DMS153 treated with DMSO at 0.1 percent for 48 hours (cell line): ENCODE measurements at regions not wholly inside any gene's neighbourhood (a gene's known extent, or its start where the extent isn't known, plus 50 kb on each side); places are given as distances from the start of the nearest gene placed in this dataset.
A peak's percentile ranks its signal among the peaks of the same experiment; 100 is the strongest.

Source experiments
- DNase-seq: peaks from one replicate; lab custom pipeline; 2025; ENCODE audit not compliant: unreplicated experiment; lab: John Stamatoyannopoulos, UW

- DNase-seq, result no peak
Observed at GRCh38 chr1:56395776-56396175, 183.6 kb downstream of the PLPP3 start.

- no peak for DNase-seq
Observed at GRCh38 chr1:56394298-56394697, 185.1 kb downstream of the PLPP3 start.

DNA sequence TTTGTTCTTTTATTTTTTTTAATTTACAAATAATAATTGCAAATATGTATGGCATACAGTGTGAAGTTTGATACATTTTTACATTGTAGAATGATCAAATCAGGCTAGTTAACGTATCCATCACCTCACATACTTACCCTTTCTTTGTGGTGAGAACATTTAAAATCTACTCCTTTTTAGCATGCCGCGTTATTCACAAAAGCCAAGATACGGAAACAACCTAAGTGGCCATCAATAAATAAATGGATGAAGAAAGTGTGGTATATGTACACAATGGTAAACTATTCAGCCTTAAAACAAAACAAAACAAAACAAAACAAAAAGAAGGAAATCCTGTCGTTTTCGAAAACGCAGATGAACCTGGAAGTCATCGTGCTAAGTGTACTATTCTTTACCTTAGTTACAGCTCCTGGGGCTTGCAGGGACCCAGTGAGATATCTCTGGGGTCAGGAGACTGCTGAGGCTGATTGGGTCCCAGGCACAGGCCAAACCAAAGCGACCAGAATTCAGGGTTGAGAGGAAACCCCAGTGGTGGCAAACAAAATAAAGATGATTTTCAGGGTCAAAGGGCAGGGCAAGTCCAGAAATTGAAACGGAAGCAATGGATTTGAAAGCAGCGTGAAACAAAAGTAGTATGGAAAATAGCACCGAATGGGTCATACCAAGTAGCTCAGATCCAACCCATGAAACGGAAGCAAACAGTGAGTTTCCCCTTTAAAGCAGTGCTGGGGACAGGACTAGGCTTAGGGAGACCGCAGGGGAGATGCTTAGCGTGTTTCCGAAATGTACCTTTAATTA lies 188.2 kb downstream of the PLPP3 start:
- no peak for DNase-seq

- DNase-seq, result no peak
Observed at GRCh38 chr1:56390232-56390867, 189.0 kb downstream of the PLPP3 start.

- DNase-seq, result no peak
Observed at GRCh38 chr1:56389813-56390212, 189.6 kb downstream of the PLPP3 start.

DNA sequence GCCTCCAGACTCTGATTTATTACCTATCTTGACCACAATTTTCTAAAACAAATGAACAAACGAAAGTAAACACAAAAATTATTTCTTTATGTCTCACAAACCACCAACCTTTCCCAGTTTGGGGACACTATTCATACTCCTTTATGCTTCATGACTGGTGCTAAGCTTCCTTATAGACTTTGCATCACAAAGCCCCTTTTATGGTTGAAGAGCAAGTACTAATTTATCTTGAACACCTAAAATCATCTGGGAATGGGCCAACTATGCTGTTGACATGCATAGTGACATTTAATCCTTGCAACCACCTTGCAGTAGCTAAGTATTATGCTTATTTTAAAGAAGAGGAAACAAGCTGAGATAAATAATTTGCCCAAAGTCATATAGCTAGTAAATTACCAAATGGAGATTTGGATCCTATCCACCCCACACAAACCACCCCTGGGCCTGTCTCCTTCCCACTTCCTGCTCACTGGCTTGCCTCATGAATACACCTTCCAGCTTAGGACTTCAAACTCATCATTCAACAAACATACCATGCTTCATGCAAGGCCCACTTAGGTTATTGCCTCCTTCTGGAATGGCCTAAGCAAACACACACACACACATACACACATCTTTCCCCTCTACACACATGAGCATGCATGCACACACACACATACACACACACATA lies 192.2 kb downstream of the PLPP3 start:
- peak; percentile 52 for DNase-seq

DNA sequence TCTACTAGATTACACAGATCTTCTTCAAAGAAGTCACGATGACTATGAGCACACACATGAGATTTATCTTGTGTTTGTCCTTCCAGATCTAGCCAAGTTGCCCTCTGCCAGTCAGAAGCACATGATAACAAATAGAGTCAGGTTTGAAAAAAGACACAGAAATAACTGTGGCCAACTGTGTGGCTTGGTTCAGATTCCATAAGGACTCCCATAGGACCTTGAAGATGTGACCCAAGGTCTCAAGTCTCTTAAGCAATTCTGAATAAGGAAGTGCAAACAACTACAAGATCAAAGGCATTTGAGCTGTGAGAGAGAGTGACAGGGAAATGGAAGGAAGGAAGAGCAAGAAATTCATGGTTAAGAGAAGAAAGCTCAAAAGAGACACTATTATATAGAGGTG lies 194.0 kb downstream of the PLPP3 start:
- DNase-seq, result no peak

DNA sequence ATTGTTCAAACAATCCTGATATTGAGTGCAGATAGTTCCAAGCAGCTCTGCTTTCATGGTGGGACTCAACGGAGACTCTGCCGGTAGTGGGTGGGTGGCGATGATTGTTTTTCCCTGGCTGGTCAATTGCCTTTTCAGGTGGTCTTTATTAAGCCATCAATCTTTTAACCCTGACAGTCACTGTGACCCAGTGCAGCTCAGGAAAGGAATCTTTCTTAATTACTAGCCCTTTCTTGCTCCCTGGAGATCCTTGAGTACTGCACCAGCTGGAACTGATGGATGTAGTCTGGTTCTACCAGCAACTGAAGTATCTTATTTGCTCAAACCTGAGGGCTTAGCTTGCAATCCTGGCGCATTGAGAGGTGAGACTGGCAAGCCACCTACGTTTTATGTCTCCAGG lies 196.4 kb downstream of the PLPP3 start:
- no peak for DNase-seq

DNA sequence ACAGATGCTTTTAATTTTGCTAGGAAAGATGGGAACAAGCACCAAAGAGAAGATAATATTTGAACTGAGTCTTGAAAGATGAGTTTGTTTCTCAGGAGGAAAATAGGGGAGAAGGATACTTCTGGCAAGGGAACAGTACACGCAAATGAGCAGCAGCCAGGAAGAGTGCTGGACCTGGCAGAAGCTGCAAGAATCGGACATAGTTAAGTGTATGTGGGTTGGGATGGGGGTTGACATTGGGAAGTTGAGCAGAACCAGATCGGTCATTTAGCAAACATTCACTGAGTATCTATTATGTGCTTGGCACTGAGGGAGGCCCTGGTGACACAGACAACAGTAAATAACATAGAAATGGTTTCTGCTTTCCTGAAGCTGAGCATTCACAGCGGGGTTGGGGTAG lies 198.8 kb downstream of the PLPP3 start:
- no peak for DNase-seq

- peak; percentile 72 for DNase-seq
Observed at GRCh38 chr1:56378341-56379070, 200.9 kb downstream of the PLPP3 start.

DNA sequence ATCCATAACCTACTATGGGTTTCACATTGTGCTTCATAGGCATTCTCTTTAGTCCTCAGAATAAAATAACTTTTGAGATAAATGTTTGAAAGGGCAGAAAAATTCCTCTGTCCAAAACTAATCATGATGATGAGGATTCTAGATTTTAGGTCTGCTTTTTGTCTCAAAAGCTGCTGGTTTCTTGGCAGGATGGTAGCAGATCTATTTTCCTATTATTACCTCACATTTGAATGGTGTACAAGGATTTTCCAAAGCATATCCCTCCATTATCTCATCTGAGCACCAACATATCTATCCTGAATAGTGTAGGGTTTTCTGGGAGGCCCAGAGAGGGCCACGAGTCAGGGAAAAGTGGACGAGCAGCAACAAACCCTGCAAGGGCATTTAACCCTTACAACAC lies 201.9 kb downstream of the PLPP3 start:
- DNase-seq, result no peak

DNA sequence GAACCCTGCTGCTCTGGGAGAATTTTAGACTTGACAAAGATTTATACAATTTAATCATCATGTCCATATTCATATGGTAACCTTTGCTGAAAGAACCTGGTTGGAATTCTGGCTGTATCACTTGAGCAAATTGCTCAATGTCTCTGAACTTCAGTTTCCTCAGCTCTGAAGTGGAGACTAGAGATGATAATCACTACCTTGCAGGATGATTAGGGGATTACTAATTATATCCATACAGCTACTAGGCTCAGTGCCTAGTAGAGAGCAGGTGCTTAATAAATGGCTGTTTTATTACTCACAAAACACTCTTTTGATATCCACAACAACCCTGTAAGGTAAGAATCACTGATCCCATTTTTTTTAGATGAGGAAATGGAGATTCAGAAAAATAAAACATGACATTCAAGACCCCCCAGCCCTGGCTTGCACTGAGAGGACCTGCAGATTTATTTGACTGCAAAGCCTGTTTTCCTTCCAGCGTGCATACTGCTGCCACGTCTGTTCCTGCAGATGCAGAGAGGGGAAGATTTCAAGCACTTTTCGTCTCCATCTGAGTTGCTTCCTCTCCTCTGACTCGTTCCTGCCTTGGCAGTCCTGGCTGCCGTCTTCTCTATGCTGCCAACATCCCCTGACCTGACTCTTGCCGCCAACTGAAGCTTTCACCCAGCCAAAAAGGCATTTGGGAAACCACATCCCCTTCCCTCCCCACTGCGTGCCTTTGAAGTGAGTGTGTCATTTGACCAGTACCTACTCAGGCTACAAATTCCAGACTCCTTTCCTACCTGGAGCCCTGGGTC lies 203.0 kb downstream of the PLPP3 start:
- DNase-seq, result no peak

DNA sequence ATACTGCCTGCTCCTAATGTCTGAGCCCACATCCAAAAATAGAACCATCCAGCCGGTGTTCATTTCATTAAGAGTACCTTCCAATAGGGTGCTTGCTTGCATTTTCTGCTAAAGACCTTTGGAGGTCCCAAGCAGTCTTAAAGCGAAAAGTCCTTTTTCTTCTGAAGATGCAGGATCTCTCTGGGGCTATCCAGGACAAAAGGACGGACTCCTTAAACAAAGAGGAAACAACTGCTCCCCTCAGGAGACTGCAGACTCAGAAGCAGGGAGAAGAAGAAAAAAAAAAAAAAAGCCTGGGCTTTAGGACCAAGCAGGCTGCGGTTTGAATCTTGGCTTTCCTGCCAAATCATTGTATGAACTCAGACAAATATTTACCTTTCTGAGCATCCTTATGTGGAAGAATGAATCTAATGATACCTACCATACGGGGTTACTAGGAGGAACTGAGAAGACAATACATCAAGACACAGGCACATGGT lies 204.0 kb downstream of the PLPP3 start:
- DNase-seq, result no peak

- no peak for DNase-seq
Observed at GRCh38 chr1:56374026-56374974, 205.1 kb downstream of the PLPP3 start.

GRCh38 chr1:56370513-56370912 lies 208.8 kb downstream of the PLPP3 start:
- DNase-seq, result no peak

- no peak for DNase-seq
Observed at GRCh38 chr1:56363007-56363770, 216.2 kb downstream of the PLPP3 start.

GRCh38 chr1:56360021-56360420 lies 219.3 kb downstream of the PLPP3 start:
- no peak for DNase-seq

DNA sequence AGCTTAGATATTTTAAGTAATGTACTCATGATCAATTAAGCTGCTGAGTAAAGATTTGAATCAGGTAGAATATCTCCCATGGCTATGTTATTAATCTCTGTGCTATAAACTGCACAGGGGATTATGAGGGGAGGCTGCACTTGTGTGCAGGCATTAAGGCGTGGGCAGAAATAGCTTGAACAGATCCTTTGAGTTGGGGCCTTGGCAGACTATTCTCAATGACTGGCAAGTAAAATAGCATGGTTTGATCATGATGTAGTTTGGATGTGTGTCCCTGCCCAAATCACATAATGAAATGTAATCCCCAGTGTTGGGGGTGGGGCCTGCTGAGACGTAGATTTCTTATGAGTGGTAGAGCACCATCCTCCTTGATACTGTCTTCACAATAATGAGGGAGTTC lies 220.3 kb downstream of the PLPP3 start:
- DNase-seq, result no peak
